Transverse colon (tissue), 4 donors: ENCODE measurements at regions not wholly inside any gene's neighbourhood (a gene's known extent, or its start where the extent isn't known, plus 50 kb on each side); places are given as distances from the start of the nearest gene placed in this dataset.

Source experiments
- DNase-seq: peaks from one replicate; pipeline ENCODE4 v3.0.0-alpha.2; 2019
- H3K27ac ChIP-seq, 4 donors: fragments of 200-600 bp; sonication (generic); 2 replicates each; pipeline ENCODE4 v1.5.1; 2016 to 2018; ENCODE audit warnings: inconsistent platforms in 4 of 4
- H3K27me3 ChIP-seq: fragments of 200-600 bp; sonication (generic); 2 replicates; pipeline ENCODE4 v1.5.1; 2017; ENCODE audit warnings: inconsistent platforms
- H3K36me3 ChIP-seq, 4 donors: fragments of 200-600 bp; sonication (generic); 2 replicates each; pipeline ENCODE4 v1.5.1; 2017 to 2019; ENCODE audit warnings: inconsistent platforms in 4 of 4
- H3K4me1 ChIP-seq, 4 donors: fragments of 200-600 bp; sonication (generic); 2 replicates each; pipeline ENCODE4 v1.5.1; 2017 to 2020; ENCODE audit warnings: inconsistent platforms in 4 of 4
- H3K4me3 ChIP-seq, 4 donors: fragments of 200-600 bp; sonication (generic); 1 replicate in 1 of 4; 2 replicates in 3 of 4; pipeline versions ENCODE4 v1.5.1 to v1.6.1; 2017 to 2019; ENCODE audit warnings: inconsistent platforms in 4 of 4
- H3K9me3 ChIP-seq, 2 donors: fragments of 200-600 bp; sonication (generic); 2 replicates each; pipeline ENCODE4 v1.5.1; 2017 to 2019; ENCODE audit warnings: inconsistent platforms in 2 of 2
- CTCF ChIP-seq, 5 experiments: fragments of 200-600 bp in 3 of 5; fragments of 450-650 bp in 2 of 5; sonication (generic) in 3 of 5; IDR thresholded peaks; 1 replicate in 2 of 5; 2 replicates in 3 of 5; pipeline ENCODE4 v1.5.1; 2016 to 2017; ENCODE audit warnings: antibody characterized with exemption in 5 of 5, inconsistent platforms in 3 of 5, mild to moderate bottlenecking in 2 of 5, moderate library complexity in 1 of 5
- EP300 ChIP-seq: sonication (generic); formaldehyde crosslinking; IDR thresholded peaks from one replicate; pipeline ENCODE4 v1.6.1; 2017; ENCODE audit warnings: antibody characterized with exemption, low read depth
- POLR2A ChIP-seq: fragments of 450-650 bp; IDR thresholded peaks from one replicate; pipeline ENCODE4 v1.6.1; 2016; ENCODE audit warnings: antibody characterized with exemption, mild to moderate bottlenecking, moderate library complexity
- POLR2AphosphoS5 ChIP-seq, 3 donors: sonication (generic); formaldehyde crosslinking; IDR thresholded peaks; one replicate each; pipeline ENCODE4 v1.6.1; 2016; ENCODE audit warnings: antibody characterized with exemption in 3 of 3
- WGBS, 2 donors: methylation state at CpG; one replicate each; pipeline ENCODE4 v1.1.5; 2018; ENCODE audit warnings: low coverage in 1 of 2; 5-methylcytosine and 5-hydroxymethylcytosine counted together
- in situ Hi-C, 4 donors: fragments of 200-750 bp; cut with MboI; loops; one replicate each; pipeline versions ENCODE4 v1.15.0 to v1.15.1; 2017; ENCODE audit warnings: low sequenced_read_pairs in 3 of 4, low pct_ligation_motif_present in 1 of 4, low pct_unique_long_range_greater_than_20kb in 1 of 4
- intact Hi-C: fragments of 100-400 bp; cut with DNase I; formaldehyde crosslinking; loops from one replicate; pipeline ENCODE4 v1.15.1; 2023; ENCODE audit warnings: low total_unique reads

GRCh38 chr11:77523712-77524111, 49.8 kb upstream of the PAK1 start:
- Histone ChIP-seq H3K27me3 (no peaks in the 10 kb centered on the region), H3K36me3 (no peaks in the 10 kb centered on the region), H3K9me3 (no peaks in the 10 kb centered on the region), H3K27ac (no peak overlapping the region), H3K4me1 (no peaks in the 10 kb centered on the region), H3K4me3 (no peak overlapping the region)
- in situ Hi-C loops = no loop called here
- TF ChIP-seq POLR2AphosphoS5 (IDR thresholded peaks at IDR 0.05) (no peak), EP300 (no peak), CTCF (IDR thresholded peaks at IDR 0.05) (no peak), POLR2A (no peak)
- intact Hi-C loops = no loop called here
- WGBS, 2 donors = 74 to 80% methylated on average over 4 of the region's 4 CpGs
- no peak for DNase-seq
